ENCODE measurements at regions not wholly inside any gene's neighbourhood (a gene's known extent, or its start where the extent isn't known, plus 50 kb on each side); places are given as distances from the start of the nearest gene placed in this dataset.

DNA sequence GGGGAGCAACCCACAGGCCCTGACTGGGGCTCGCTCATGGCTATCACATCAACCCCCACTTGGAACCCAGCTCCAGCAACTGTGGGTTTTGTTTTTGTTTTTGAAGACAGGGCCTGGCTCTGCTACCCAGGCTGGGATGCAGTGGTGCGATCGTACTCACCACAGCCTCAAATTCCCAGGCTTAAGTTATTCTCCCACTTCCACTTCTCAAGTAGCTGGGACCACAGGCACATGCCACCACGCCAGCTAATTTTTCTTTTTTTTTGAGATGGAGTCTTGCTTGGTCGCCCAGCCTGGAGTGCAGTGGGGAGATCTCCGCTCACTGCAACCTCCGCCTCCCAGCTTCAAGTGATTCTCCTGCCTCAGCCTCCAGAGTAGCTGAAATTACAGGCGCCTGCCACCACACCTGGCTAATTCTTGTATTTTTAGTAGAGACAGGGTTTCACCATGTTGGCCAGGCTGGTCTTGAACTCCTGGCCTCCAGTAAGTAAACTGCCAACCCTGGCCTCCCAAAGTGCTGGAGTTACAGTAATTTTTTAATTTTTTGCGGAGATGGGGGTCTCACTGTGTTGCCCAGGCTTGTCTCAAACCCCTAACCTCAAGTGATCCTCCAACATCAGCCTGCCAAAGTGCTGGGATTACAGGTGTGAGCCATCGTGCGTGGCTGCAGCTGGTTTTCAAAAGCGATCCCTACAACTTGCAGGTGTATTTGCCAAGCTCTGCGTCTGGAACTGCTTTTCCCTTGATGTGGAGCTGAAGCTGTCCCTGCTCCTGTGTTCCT, 228.7 kb downstream of the SKIDA1 start:
- TF ChIP-seq, protein P1, sequence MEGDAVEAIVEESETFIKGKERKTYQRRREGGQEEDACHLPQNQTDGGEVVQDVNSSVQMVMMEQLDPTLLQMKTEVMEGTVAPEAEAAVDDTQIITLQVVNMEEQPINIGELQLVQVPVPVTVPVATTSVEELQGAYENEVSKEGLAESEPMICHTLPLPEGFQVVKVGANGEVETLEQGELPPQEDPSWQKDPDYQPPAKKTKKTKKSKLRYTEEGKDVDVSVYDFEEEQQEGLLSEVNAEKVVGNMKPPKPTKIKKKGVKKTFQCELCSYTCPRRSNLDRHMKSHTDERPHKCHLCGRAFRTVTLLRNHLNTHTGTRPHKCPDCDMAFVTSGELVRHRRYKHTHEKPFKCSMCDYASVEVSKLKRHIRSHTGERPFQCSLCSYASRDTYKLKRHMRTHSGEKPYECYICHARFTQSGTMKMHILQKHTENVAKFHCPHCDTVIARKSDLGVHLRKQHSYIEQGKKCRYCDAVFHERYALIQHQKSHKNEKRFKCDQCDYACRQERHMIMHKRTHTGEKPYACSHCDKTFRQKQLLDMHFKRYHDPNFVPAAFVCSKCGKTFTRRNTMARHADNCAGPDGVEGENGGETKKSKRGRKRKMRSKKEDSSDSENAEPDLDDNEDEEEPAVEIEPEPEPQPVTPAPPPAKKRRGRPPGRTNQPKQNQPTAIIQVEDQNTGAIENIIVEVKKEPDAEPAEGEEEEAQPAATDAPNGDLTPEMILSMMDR (IDR thresholded peaks at IDR 0.05), result no peak
- TF ChIP-seq POLR2A (IDR thresholded peaks at IDR 0.05), result no peak
